Parathyroid adenoma (tissue), 2 donors: ENCODE measurements at regions not wholly inside any gene's neighbourhood (a gene's known extent, or its start where the extent isn't known, plus 50 kb on each side); places are given as distances from the start of the nearest gene placed in this dataset.

Experiments used
- H2AFZ ChIP-seq: fragments of 300-600 bp; sonication (generic); one replicate; pipeline ENCODE4 v1.7.0; 2017; ENCODE audit warnings: antibody characterized with exemption, mild to moderate bottlenecking
- H3K27ac ChIP-seq: fragments of 300-600 bp; sonication (generic); one replicate; pipeline ENCODE4 v1.7.0; 2017
- H3K27me3 ChIP-seq: fragments of 300-600 bp; sonication (generic); one replicate; pipeline ENCODE4 v1.7.0; 2017; ENCODE audit warnings: low read length; ENCODE audit not compliant: control insufficient read depth, insufficient read depth
- H3K36me3 ChIP-seq: fragments of 300-600 bp; sonication (generic); one replicate; pipeline ENCODE4 v1.7.0; 2017; ENCODE audit warnings: low read length; ENCODE audit not compliant: control insufficient read depth, insufficient read depth
- H3K4me1 ChIP-seq: fragments of 300-600 bp; sonication (generic); one replicate; pipeline ENCODE4 v1.7.0; 2017; ENCODE audit warnings: control low read depth
- H3K4me2 ChIP-seq: fragments of 300-600 bp; sonication (generic); one replicate; pipeline ENCODE4 v1.7.0; 2017; ENCODE audit warnings: low read length
- H3K4me3 ChIP-seq: fragments of 300-600 bp; sonication (generic); one replicate; pipeline ENCODE4 v1.7.0; 2017; ENCODE audit warnings: low read depth, low read length
- H3K79me2 ChIP-seq: fragments of 300-600 bp; sonication (generic); one replicate; pipeline ENCODE4 v1.7.0; 2017; ENCODE audit warnings: control low read depth
- H3K9ac ChIP-seq: fragments of 300-600 bp; sonication (generic); one replicate; pipeline ENCODE4 v1.7.0; 2017; ENCODE audit warnings: mild to moderate bottlenecking
- H3K9me3 ChIP-seq: fragments of 300-600 bp; sonication (generic); one replicate; pipeline ENCODE4 v1.7.0; 2017; ENCODE audit warnings: low read length; ENCODE audit not compliant: control insufficient read depth
- CTCF ChIP-seq: fragments of 300-600 bp; sonication (generic); IDR thresholded peaks from one replicate; pipeline ENCODE4 v1.7.0; 2017; ENCODE audit warnings: antibody characterized with exemption, mild to moderate bottlenecking
- donor health status: primary hyperparathyroidism.

GRCh38 chr17:33639103-33639880 lies 346.2 kb upstream of the ASIC2 start:
- no peaks in the 10 kb centered on the region for H3K79me2 ChIP-seq
- no peak overlapping the region for H3K27ac ChIP-seq
- no peaks in the 10 kb centered on the region for H3K27me3 ChIP-seq
- no peak overlapping the region for H3K4me2 ChIP-seq
- no peaks in the 10 kb centered on the region for H3K4me1 ChIP-seq
- no peak for TF ChIP-seq CTCF
- no peak overlapping the region for H3K9ac ChIP-seq
- H3K4me3 ChIP-seq: no peak overlapping the region
- H3K9me3 ChIP-seq: no peaks in the 10 kb centered on the region
- H3K36me3 ChIP-seq: no peaks in the 10 kb centered on the region
- no peak overlapping the region for H2AFZ ChIP-seq

DNA sequence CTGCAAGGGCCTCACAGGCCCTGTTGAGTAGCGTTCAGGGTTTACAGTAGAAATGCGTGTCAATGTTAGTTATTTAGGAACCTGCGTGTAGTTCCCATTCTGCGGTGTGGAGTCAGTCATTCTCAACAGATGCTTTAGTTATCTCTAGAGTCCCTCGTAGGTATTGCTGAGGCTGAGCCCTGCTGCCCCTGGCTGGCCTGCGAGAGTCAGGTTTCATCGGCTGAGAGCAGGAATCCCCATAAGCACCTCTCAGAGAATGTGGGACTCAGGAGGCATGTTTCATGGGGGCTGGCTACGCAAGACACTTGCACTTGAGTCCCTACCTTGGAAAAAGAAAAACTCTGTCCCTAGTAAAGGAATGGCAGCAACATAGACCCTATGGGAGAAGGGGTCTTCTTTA lies 347.5 kb upstream of the ASIC2 start:
- Histone ChIP-seq H3K79me2 (no peaks in the 10 kb centered on the region), H2AFZ (no peak overlapping the region), H3K27me3 (no peaks in the 10 kb centered on the region), H3K27ac (no peak overlapping the region), H3K4me2 (no peak overlapping the region), H3K4me3 (no peak overlapping the region), H3K4me1 (no peaks in the 10 kb centered on the region), H3K9me3 (no peaks in the 10 kb centered on the region), H3K36me3 (no peaks in the 10 kb centered on the region), H3K9ac (no peak overlapping the region)
- TF ChIP-seq CTCF: no peak

DNA sequence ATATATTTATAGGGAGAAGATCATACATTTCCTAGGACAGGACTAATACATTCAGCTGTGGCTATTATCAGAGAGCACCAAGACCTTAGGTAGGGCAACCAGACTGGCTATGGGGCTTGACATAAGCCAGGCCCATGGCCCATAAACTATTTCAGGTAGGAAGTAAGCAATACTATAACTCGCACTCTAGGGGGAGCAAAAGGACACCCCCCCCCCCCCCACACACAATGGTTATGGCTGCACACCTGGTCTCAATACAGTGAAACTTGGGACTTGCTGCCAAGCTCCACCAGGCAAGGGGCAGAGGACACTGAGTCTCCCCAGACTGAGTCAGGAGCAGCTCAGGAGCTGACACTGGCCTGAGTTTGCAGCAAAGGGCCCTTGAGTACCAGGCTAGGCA lies 348.9 kb upstream of the ASIC2 start:
- Histone ChIP-seq H3K27ac (no peak overlapping the region), H3K36me3 (no peaks in the 10 kb centered on the region), H3K4me1 (no peaks in the 10 kb centered on the region), H3K9ac (no peak overlapping the region), H2AFZ (no peak overlapping the region), H3K79me2 (no peaks in the 10 kb centered on the region), H3K9me3 (no peaks in the 10 kb centered on the region), H3K27me3 (no peaks in the 10 kb centered on the region), H3K4me3 (no peak overlapping the region), H3K4me2 (no peak overlapping the region)
- TF ChIP-seq CTCF: no peak

DNA sequence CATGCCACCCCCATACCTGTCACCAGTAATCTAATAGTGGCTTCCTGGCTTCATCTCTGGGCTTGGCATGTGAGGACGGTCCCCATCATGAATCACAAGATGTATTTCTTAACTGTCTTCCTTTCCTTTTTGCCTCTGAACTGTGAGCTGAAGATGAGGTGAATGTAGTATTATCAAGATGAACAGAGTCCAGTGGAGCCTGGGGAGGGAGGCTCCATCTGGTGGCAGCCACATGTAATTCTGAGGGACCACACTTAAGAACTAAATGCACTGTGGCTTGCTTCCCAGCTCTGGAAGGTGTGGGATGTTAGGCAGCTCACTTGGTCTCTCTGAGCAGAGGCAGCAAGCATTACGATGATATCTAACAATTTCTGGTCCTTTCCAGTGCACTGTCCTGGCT lies 354.9 kb upstream of the ASIC2 start:
- Histone ChIP-seq H3K27me3 (no peaks in the 10 kb centered on the region), H3K9ac (no peak overlapping the region), H2AFZ (no peak overlapping the region), H3K4me3 (no peak overlapping the region), H3K4me2 (no peak overlapping the region), H3K27ac (no peak overlapping the region), H3K36me3 (no peaks in the 10 kb centered on the region), H3K9me3 (no peaks in the 10 kb centered on the region), H3K79me2 (no peaks in the 10 kb centered on the region), H3K4me1 (no peaks in the 10 kb centered on the region)
- peak; percentile 44 for TF ChIP-seq CTCF

DNA sequence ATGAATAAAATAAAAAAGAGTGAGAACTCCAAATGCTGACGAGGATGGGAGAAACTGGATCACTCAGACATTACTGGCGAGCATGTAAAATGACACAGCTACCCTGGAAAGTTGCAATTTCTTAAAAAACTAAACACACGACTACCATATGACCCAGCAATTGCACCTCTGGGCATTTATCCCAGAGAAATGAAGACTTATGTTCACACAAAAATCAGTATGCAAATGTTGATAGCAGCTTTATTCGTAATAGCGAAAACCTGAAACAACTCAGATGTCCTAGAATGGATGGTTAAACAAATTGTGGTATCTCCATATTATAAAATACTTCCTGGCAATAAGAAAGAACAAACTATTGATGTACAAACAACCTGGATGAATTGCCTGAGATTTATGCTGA lies 357.2 kb upstream of the ASIC2 start:
- no peaks in the 10 kb centered on the region for H3K4me1 ChIP-seq
- no peak overlapping the region for H3K4me3 ChIP-seq
- no peak overlapping the region for H2AFZ ChIP-seq

More for the DNA sequence above, 357.2 kb upstream of the ASIC2 start:
- no peaks in the 10 kb centered on the region for H3K9me3 ChIP-seq
- no peak overlapping the region for H3K4me2 ChIP-seq
- H3K27ac ChIP-seq: no peak overlapping the region
- TF ChIP-seq CTCF: no peak
- H3K36me3 ChIP-seq: no peaks in the 10 kb centered on the region
- no peaks in the 10 kb centered on the region for H3K79me2 ChIP-seq
- H3K9ac ChIP-seq: no peak overlapping the region
- no peaks in the 10 kb centered on the region for H3K27me3 ChIP-seq
